PFSK-1 (cell line): ENCODE measurements at regions not wholly inside any gene's neighbourhood (a gene's known extent, or its start where the extent isn't known, plus 50 kb on each side); places are given as distances from the start of the nearest gene placed in this dataset.

ENCODE experiments used
- POLR2AphosphoS5 ChIP-seq: IDR thresholded peaks from 2 replicates; pipeline ENCODE4 v1.6.1; 2012; ENCODE audit warnings: low read depth, mild to moderate bottlenecking, control low read depth, low read length, moderate library complexity
- REST ChIP-seq, 2 experiments: IDR thresholded peaks; 2 replicates each; pipeline versions ENCODE4 v1.6.1 to v1.8.0; 2011 to 2012; ENCODE audit warnings: low read depth in 2 of 2, low read length in 2 of 2, control low read depth in 1 of 2, inconsistent platforms in 1 of 2, mild to moderate bottlenecking in 1 of 2, moderate library complexity in 1 of 2; ENCODE audit not compliant: insufficient read depth in 1 of 2
- SIN3A ChIP-seq: IDR thresholded peaks from 2 replicates; pipeline ENCODE4 v1.6.1; 2012; ENCODE audit warnings: mild to moderate bottlenecking, low read length, moderate library complexity, borderline replicate concordance; ENCODE audit not compliant: insufficient read depth

GRCh38 chr22:46040471-46041465, 63.8 kb upstream of the WNT7B start:
- no peak for TF ChIP-seq REST (IDR thresholded peaks at IDR 0.05; ENCODE audit: insufficient read depth in 1 of 2, low read depth in 2 of 2, low read length in 2 of 2)
- TF ChIP-seq SIN3A = no peak
- no peak for TF ChIP-seq POLR2AphosphoS5
